ENCODE measurements at regions not wholly inside any gene's neighbourhood (a gene's known extent, or its start where the extent isn't known, plus 50 kb on each side); places are given as distances from the start of the nearest gene placed in this dataset.

DNA sequence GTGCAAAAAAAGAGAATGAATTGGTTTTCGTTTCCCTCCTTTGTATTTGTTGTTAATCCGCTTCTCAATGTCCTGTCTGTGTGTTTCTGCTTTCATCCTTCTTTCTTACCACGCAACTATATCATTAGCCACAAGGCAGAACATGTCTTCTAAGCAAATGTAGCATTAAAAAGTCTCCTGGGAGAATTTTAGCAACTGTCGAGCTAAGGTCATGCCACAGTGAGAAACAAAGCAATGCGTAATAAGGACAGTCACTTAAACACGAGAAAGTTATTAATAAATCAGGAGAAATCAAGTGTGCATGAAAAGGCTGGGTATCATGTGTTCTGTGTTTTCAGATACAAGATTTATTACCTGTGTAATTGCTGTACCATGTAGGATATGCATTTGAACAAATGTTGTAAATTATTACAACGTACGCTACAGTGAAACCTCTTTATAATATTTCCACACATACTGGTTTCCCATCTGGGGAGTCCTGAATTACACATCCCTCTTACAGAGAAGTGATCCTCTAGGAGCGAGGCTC lies 890.8 kb downstream of the TRIML1 start:
- Histone ChIP-seq H3K27me3 (ENCODE audit: control insufficient read depth in 3 of 3, insufficient read depth in 3 of 3, low read depth in 1 of 3, low read length in 3 of 3) (no peaks in the 10 kb centered on the region), H3K9me3 (replicated peaks in 1 of 2; ENCODE audit: control insufficient read depth in 2 of 2, insufficient read depth in 1 of 2, low read depth in 1 of 2, low read length in 2 of 2) (peaks cover 0 to 2% of the 10 kb centered on the region in 2 donors), H2AFZ (ENCODE audit: low read length) (no peak overlapping the region), H3K4me1 (ENCODE audit: control insufficient read depth in 2 of 2, insufficient read depth in 1 of 2, low read depth in 1 of 2, low read length in 2 of 2) (no peaks in the 10 kb centered on the region), H2AK5ac (ENCODE audit: low read depth, low read length) (no peak overlapping the region), H3K27ac (replicated peaks; ENCODE audit: low read length) (no peak overlapping the region), H3K36me3 (replicated peaks in 1 of 2; ENCODE audit: control insufficient read depth in 2 of 2, insufficient read depth in 2 of 2, low read length in 2 of 2) (no peaks in the 10 kb centered on the region), H4K91ac (ENCODE audit: low read depth, low read length, poor library complexity) (no peak overlapping the region), H3K4ac (ENCODE audit: low read length) (no peak overlapping the region), H3K9ac (ENCODE audit: low read depth, low read length, poor library complexity) (no peak overlapping the region), H2BK120ac (ENCODE audit: low read depth, low read length) (no peak overlapping the region), H4K8ac (ENCODE audit: low read depth, low read length) (no peak overlapping the region), H3K23ac (ENCODE audit: low read depth, low read length, poor library complexity) (no peak overlapping the region), H2BK5ac (ENCODE audit: low read length) (no peak overlapping the region), H3K4me2 (ENCODE audit: insufficient read depth, low read length, poor library complexity, severe bottlenecking) (no peak overlapping the region), H3K14ac (ENCODE audit: low read length) (no peak overlapping the region), H3K4me3 (ENCODE audit: low read length in 2 of 2) (no peak overlapping the region), H3K18ac (ENCODE audit: low read length) (no peak overlapping the region), H2BK15ac (ENCODE audit: low read length) (no peak overlapping the region), H3K79me1 (ENCODE audit: low read depth, low read length) (no peaks in the 10 kb centered on the region), H2BK12ac (ENCODE audit: low read length) (no peak overlapping the region)
- WGBS, 2 donors (ENCODE audit: extremely low coverage in 2 of 2, insufficient read length in 2 of 2, insufficient replicate concordance in 1 of 2): no CpG with 5 or more reads among the region's 9 CpGs
- DNase-seq (ENCODE audit: low spot score): no peak

GRCh38 chr4:189032606-189033338 lies 893.5 kb downstream of the TRIML1 start:
- Histone ChIP-seq H2BK12ac (ENCODE audit: low read length) (no peak overlapping the region), H2BK15ac (ENCODE audit: low read length) (no peak overlapping the region), H3K36me3 (replicated peaks in 1 of 2; ENCODE audit: control insufficient read depth in 2 of 2, insufficient read depth in 2 of 2, low read length in 2 of 2) (no peaks in the 10 kb centered on the region), H2BK5ac (ENCODE audit: low read length) (no peak overlapping the region), H3K18ac (ENCODE audit: low read length) (no peak overlapping the region), H4K8ac (ENCODE audit: low read depth, low read length) (no peak overlapping the region), H3K4me3 (ENCODE audit: low read length in 2 of 2) (no peak overlapping the region), H3K27me3 (ENCODE audit: control insufficient read depth in 3 of 3, insufficient read depth in 3 of 3, low read depth in 1 of 3, low read length in 3 of 3) (no peaks in the 10 kb centered on the region), H3K27ac (replicated peaks; ENCODE audit: low read length) (no peak overlapping the region), H3K4me2 (ENCODE audit: insufficient read depth, low read length, poor library complexity, severe bottlenecking) (no peak overlapping the region), H4K91ac (ENCODE audit: low read depth, low read length, poor library complexity) (no peak overlapping the region), H3K4me1 (ENCODE audit: control insufficient read depth in 2 of 2, insufficient read depth in 1 of 2, low read depth in 1 of 2, low read length in 2 of 2) (peaks cover 0 to 2% of the 10 kb centered on the region in 2 donors), H3K79me1 (ENCODE audit: low read depth, low read length) (no peaks in the 10 kb centered on the region), H3K9ac (ENCODE audit: low read depth, low read length, poor library complexity) (no peak overlapping the region), H3K4ac (ENCODE audit: low read length) (no peak overlapping the region), H2BK120ac (ENCODE audit: low read depth, low read length) (no peak overlapping the region), H3K23ac (ENCODE audit: low read depth, low read length, poor library complexity) (no peak overlapping the region), H2AFZ (ENCODE audit: low read length) (no peak overlapping the region), H3K14ac (ENCODE audit: low read length) (no peak overlapping the region), H2AK5ac (ENCODE audit: low read depth, low read length) (no peak overlapping the region), H3K9me3 (replicated peaks in 1 of 2; ENCODE audit: control insufficient read depth in 2 of 2, insufficient read depth in 1 of 2, low read depth in 1 of 2, low read length in 2 of 2) (peaks cover 0 to 6% of the 10 kb centered on the region in 2 donors)
- WGBS, 2 donors (ENCODE audit: extremely low coverage in 2 of 2, insufficient read length in 2 of 2, insufficient replicate concordance in 1 of 2): no CpG with 5 or more reads among the region's 10 CpGs
- no peak for DNase-seq (ENCODE audit: low spot score)

- Histone ChIP-seq H3K18ac (ENCODE audit: low read length) (peak overlapping the region; percentile 62), H3K4me3 (ENCODE audit: low read length in 2 of 2) (no peak overlapping the region), H2BK12ac (ENCODE audit: low read length) (no peak overlapping the region), H3K27me3 (ENCODE audit: control insufficient read depth in 3 of 3, insufficient read depth in 3 of 3, low read depth in 1 of 3, low read length in 3 of 3) (no peaks in the 10 kb centered on the region), H3K14ac (ENCODE audit: low read length) (no peak overlapping the region), H3K4ac (ENCODE audit: low read length) (no peak overlapping the region), H3K23ac (ENCODE audit: low read depth, low read length, poor library complexity) (no peak overlapping the region), H4K91ac (ENCODE audit: low read depth, low read length, poor library complexity) (no peak overlapping the region), H2AFZ (ENCODE audit: low read length) (no peak overlapping the region), H4K8ac (ENCODE audit: low read depth, low read length) (no peak overlapping the region), H3K36me3 (replicated peaks in 1 of 2; ENCODE audit: control insufficient read depth in 2 of 2, insufficient read depth in 2 of 2, low read length in 2 of 2) (no peaks in the 10 kb centered on the region), H3K79me1 (ENCODE audit: low read depth, low read length) (no peaks in the 10 kb centered on the region), H2BK5ac (ENCODE audit: low read length) (no peak overlapping the region), H2BK15ac (ENCODE audit: low read length) (no peak overlapping the region), H3K27ac (replicated peaks; ENCODE audit: low read length) (no peak overlapping the region), H2AK5ac (ENCODE audit: low read depth, low read length) (peak overlapping the region; percentile 33), H2BK120ac (ENCODE audit: low read depth, low read length) (no peak overlapping the region), H3K9ac (ENCODE audit: low read depth, low read length, poor library complexity) (no peak overlapping the region), H3K4me1 (ENCODE audit: control insufficient read depth in 2 of 2, insufficient read depth in 1 of 2, low read depth in 1 of 2, low read length in 2 of 2) (peaks cover 0 to 2% of the 10 kb centered on the region in 2 donors), H3K9me3 (replicated peaks in 1 of 2; ENCODE audit: control insufficient read depth in 2 of 2, insufficient read depth in 1 of 2, low read depth in 1 of 2, low read length in 2 of 2) (peaks cover 0 to 6% of the 10 kb centered on the region in 2 donors), H3K4me2 (ENCODE audit: insufficient read depth, low read length, poor library complexity, severe bottlenecking) (no peak overlapping the region)
- no peak for DNase-seq (ENCODE audit: low spot score)
- no CpG with 5 or more reads among the region's 13 CpGs for WGBS, 2 donors (ENCODE audit: extremely low coverage in 2 of 2, insufficient read length in 2 of 2, insufficient replicate concordance in 1 of 2)
These were observed 894.6 kb downstream of the TRIML1 start for GRCh38 chr4:189033801-189034347.

GRCh38 chr4:189035091-189035490 lies 895.9 kb downstream of the TRIML1 start:
- H3K36me3 ChIP-seq (replicated peaks in 1 of 2; ENCODE audit: control insufficient read depth in 2 of 2, insufficient read depth in 2 of 2, low read length in 2 of 2): no peaks in the 10 kb centered on the region
- peaks cover 0 to 2% of the 10 kb centered on the region in 2 donors for H3K4me1 ChIP-seq (ENCODE audit: control insufficient read depth in 2 of 2, insufficient read depth in 1 of 2, low read depth in 1 of 2, low read length in 2 of 2)
- H3K9me3 ChIP-seq (replicated peaks in 1 of 2; ENCODE audit: control insufficient read depth in 2 of 2, insufficient read depth in 1 of 2, low read depth in 1 of 2, low read length in 2 of 2): peaks cover 0 to 6% of the 10 kb centered on the region in 2 donors
- no peak overlapping the region for H4K8ac ChIP-seq (ENCODE audit: low read depth, low read length)
- H4K91ac ChIP-seq (ENCODE audit: low read depth, low read length, poor library complexity): no peak overlapping the region
- no peak for DNase-seq (ENCODE audit: low spot score)
- no CpG with 5 or more reads among the region's 14 CpGs for WGBS, 2 donors (ENCODE audit: extremely low coverage in 2 of 2, insufficient read length in 2 of 2, insufficient replicate concordance in 1 of 2)
- H3K27ac ChIP-seq (replicated peaks; ENCODE audit: low read length): no peak overlapping the region
- H3K14ac ChIP-seq (ENCODE audit: low read length): no peak overlapping the region
- no peak overlapping the region for H2BK15ac ChIP-seq (ENCODE audit: low read length)
- H3K18ac ChIP-seq (ENCODE audit: low read length): peak overlapping the region; percentile 59
- H2BK120ac ChIP-seq (ENCODE audit: low read depth, low read length): no peak overlapping the region
- no peak overlapping the region for H3K4me2 ChIP-seq (ENCODE audit: insufficient read depth, low read length, poor library complexity, severe bottlenecking)
- peak overlapping the region; percentile 92 for H3K23ac ChIP-seq (ENCODE audit: low read depth, low read length, poor library complexity)
- H2BK12ac ChIP-seq (ENCODE audit: low read length): no peak overlapping the region
- no peak overlapping the region for H2AFZ ChIP-seq (ENCODE audit: low read length)
- H2AK5ac ChIP-seq (ENCODE audit: low read depth, low read length): peak overlapping the region; percentile 45
- no peak overlapping the region for H3K4me3 ChIP-seq (ENCODE audit: low read length in 2 of 2)
- H3K9ac ChIP-seq (ENCODE audit: low read depth, low read length, poor library complexity): no peak overlapping the region
- H3K4ac ChIP-seq (ENCODE audit: low read length): peak overlapping the region; percentile 14
- H2BK5ac ChIP-seq (ENCODE audit: low read length): no peak overlapping the region
- H3K79me1 ChIP-seq (ENCODE audit: low read depth, low read length): no peaks in the 10 kb centered on the region
- H3K27me3 ChIP-seq (ENCODE audit: control insufficient read depth in 3 of 3, insufficient read depth in 3 of 3, low read depth in 1 of 3, low read length in 3 of 3): no peaks in the 10 kb centered on the region

All from neuronal stem cell (in vitro differentiated cells).